GM12872 (cell line): ENCODE measurements at regions not wholly inside any gene's neighbourhood (a gene's known extent, or its start where the extent isn't known, plus 50 kb on each side); places are given as distances from the start of the nearest gene placed in this dataset.

Experiments
- CTCF ChIP-seq: IDR thresholded peaks from 3 replicates; pipeline ENCODE4 v1.5.1; 2011; ENCODE audit warnings: low read depth, mild to moderate bottlenecking, low read length, moderate library complexity; ENCODE audit not compliant: insufficient read depth

- no peak for TF ChIP-seq CTCF
Measured at GRCh38 chrY:21138056-21138758, 372.9 kb upstream of the RBMY1B start.

GRCh38 chrY:21146331-21146730 lies 364.8 kb upstream of the RBMY1B start:
- TF ChIP-seq CTCF: no peak

GRCh38 chrY:21149971-21150370 lies 361.2 kb upstream of the RBMY1B start:
- TF ChIP-seq CTCF: no peak

- TF ChIP-seq CTCF: no peak
Measured at GRCh38 chrY:21169821-21170220, 341.3 kb upstream of the RBMY1B start.

- no peak for TF ChIP-seq CTCF
Measured at GRCh38 chrY:21174697-21175463, 336.3 kb upstream of the RBMY1B start.

GRCh38 chrY:21175505-21175904 lies 335.6 kb upstream of the RBMY1B start:
- TF ChIP-seq CTCF: no peak

GRCh38 chrY:21177306-21177800 lies 333.8 kb upstream of the RBMY1B start:
- TF ChIP-seq CTCF: no peak
